GM12892 (cell line): ENCODE measurements at regions not wholly inside any gene's neighbourhood (a gene's known extent, or its start where the extent isn't known, plus 50 kb on each side); places are given as distances from the start of the nearest gene placed in this dataset.

Experiments
- POLR2A ChIP-seq: IDR thresholded peaks from 2 replicates; pipeline ENCODE4 v1.6.1; 2011; ENCODE audit warnings: low read depth, low read length, control low read depth
- POLR2AphosphoS5 ChIP-seq: IDR thresholded peaks from 2 replicates; pipeline ENCODE4 v1.6.1; 2011; ENCODE audit warnings: low read depth, low read length, control low read depth

GRCh38 chr12:127981875-127982274 is 285.1 kb upstream of the TMEM132C start:
- no peak for TF ChIP-seq POLR2AphosphoS5
- TF ChIP-seq POLR2A, result no peak
